Trophoblast cell (in vitro differentiated cells and primary cell): ENCODE measurements at regions not wholly inside any gene's neighbourhood (a gene's known extent, or its start where the extent isn't known, plus 50 kb on each side); places are given as distances from the start of the nearest gene placed in this dataset.

Source experiments
- DNase-seq, 2 donors: peaks; one replicate each; pipeline ENCODE4 v3.0.0-alpha.2; 2016
- H2AFZ ChIP-seq: 2 replicates; pipeline ENCODE4 v1.6.1; 2013; ENCODE audit warnings: low read length, moderate library complexity, mild to moderate bottlenecking; ENCODE audit not compliant: insufficient read depth, poor library complexity
- H2AK5ac ChIP-seq: 2 replicates; pipeline ENCODE4 v1.6.1; 2013; ENCODE audit warnings: mild to moderate bottlenecking, low read length
- H2BK120ac ChIP-seq: 2 replicates; pipeline ENCODE4 v1.6.1; 2013; ENCODE audit warnings: low read length, mild to moderate bottlenecking, moderate library complexity; ENCODE audit not compliant: insufficient read depth, poor library complexity
- H2BK12ac ChIP-seq: 2 replicates; pipeline ENCODE4 v1.6.1; 2013; ENCODE audit warnings: mild to moderate bottlenecking, low read length, moderate library complexity
- H2BK5ac ChIP-seq: 2 replicates; pipeline ENCODE4 v1.6.1; 2013; ENCODE audit warnings: low read length, low read depth, moderate library complexity, mild to moderate bottlenecking; ENCODE audit not compliant: poor library complexity
- H3K14ac ChIP-seq: 2 replicates; pipeline ENCODE4 v1.6.1; 2013; ENCODE audit warnings: mild to moderate bottlenecking, low read length
- H3K18ac ChIP-seq: 2 replicates; pipeline ENCODE4 v1.6.1; 2013; ENCODE audit warnings: mild to moderate bottlenecking, low read length
- H3K23ac ChIP-seq: 2 replicates; pipeline ENCODE4 v1.6.1; 2013; ENCODE audit warnings: low read length
- H3K27ac ChIP-seq: 2 replicates; pipeline ENCODE4 v1.5.1; 2013; ENCODE audit warnings: low read depth, mild to moderate bottlenecking, inconsistent platforms, low read length, moderate library complexity
- H3K27me3 ChIP-seq: 2 replicates; pipeline ENCODE4 v1.6.1; 2013; ENCODE audit warnings: inconsistent platforms, mild to moderate bottlenecking, low read length, moderate library complexity; ENCODE audit not compliant: insufficient read depth
- H3K36me3 ChIP-seq, 2 experiments: 1 replicate in 1 of 2; 2 replicates in 1 of 2; pipeline ENCODE4 v1.6.1; 2013; ENCODE audit warnings: low read length in 2 of 2, mild to moderate bottlenecking in 2 of 2, moderate library complexity in 1 of 2; ENCODE audit not compliant: insufficient read depth in 2 of 2, control insufficient read depth in 1 of 2
- H3K4ac ChIP-seq: 2 replicates; pipeline ENCODE4 v1.6.1; 2013; ENCODE audit warnings: low read depth, mild to moderate bottlenecking, low read length, moderate library complexity
- H3K4me1 ChIP-seq, 2 experiments: 1 replicate in 1 of 2; 2 replicates in 1 of 2; pipeline ENCODE4 v1.6.1; 2013; ENCODE audit warnings: low read length in 2 of 2, mild to moderate bottlenecking in 2 of 2, moderate library complexity in 1 of 2; ENCODE audit not compliant: insufficient read depth in 2 of 2, control insufficient read depth in 1 of 2
- H3K4me2 ChIP-seq: 2 replicates; pipeline ENCODE4 v1.6.1; 2013; ENCODE audit warnings: inconsistent platforms, mild to moderate bottlenecking, low read length, moderate library complexity
- H3K4me3 ChIP-seq: 2 replicates; pipeline ENCODE4 v1.5.1; 2013; ENCODE audit warnings: mild to moderate bottlenecking, low read depth, low read length, inconsistent platforms
- H3K79me1 ChIP-seq: one replicate; pipeline ENCODE4 v1.6.1; 2013; ENCODE audit warnings: low read length
- H3K79me2 ChIP-seq: 2 replicates; pipeline ENCODE4 v1.6.1; 2013; ENCODE audit warnings: low read length, mild to moderate bottlenecking; ENCODE audit not compliant: control insufficient read depth, insufficient read depth, poor library complexity
- H3K9ac ChIP-seq: 2 replicates; pipeline ENCODE4 v1.6.1; 2013; ENCODE audit warnings: mild to moderate bottlenecking, low read length
- H3K9me3 ChIP-seq: 2 replicates; pipeline ENCODE4 v1.6.1; 2013; ENCODE audit warnings: low read depth, mild to moderate bottlenecking, control low read depth, inconsistent platforms, low read length; ENCODE audit not compliant: insufficient read depth
- H4K12ac ChIP-seq: 2 replicates; pipeline ENCODE4 v1.6.1; 2013; ENCODE audit warnings: low read depth, mild to moderate bottlenecking, low read length, moderate library complexity
- H4K8ac ChIP-seq: 2 replicates; pipeline ENCODE4 v1.6.1; 2013; ENCODE audit warnings: low read depth, mild to moderate bottlenecking, low read length, moderate library complexity
- H4K91ac ChIP-seq: one replicate; pipeline ENCODE4 v1.6.1; 2013; ENCODE audit warnings: low read depth, mild to moderate bottlenecking, low read length, moderate library complexity
- whole genome bisulfite sequencing: extraction: QIAGEN DNeasy Blood & Tissue Kit; methylation state at CpG from one replicate; pipeline ENCODE4 v1.1.7; 2013; ENCODE audit warnings: missing lambda C conversion rate; ENCODE audit not compliant: insufficient read length, insufficient coverage; ENCODE audit errors: extremely low coverage; 5-methylcytosine and 5-hydroxymethylcytosine counted together

DNA sequence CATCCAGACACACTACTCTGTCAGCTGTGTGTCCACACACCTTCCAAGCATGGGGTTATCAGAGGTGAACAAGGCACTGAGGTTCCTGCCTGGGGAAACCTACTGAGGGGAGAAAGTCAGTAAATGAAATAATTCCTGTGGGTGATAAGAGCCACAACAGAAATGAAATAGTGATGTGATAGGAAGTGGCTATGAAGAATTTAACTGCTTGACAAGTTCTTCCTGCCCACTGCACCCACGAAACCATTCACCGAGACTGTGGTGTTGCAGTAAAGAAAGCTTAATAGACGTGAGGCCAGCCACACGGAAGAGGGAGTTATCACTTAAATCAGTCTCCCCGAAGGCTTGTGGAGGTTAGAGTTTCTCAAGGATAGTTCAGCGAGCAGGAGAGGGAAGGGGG, 353.1 kb downstream of the UQCRFS1 start:
- H3K14ac ChIP-seq, result no peak overlapping the region
- no peak overlapping the region for H2AK5ac ChIP-seq
- WGBS, result no CpG with 5 or more reads among the region's 6 CpGs
- no peak overlapping the region for H3K23ac ChIP-seq
- peaks cover 1% of the 10 kb centered on the region for H3K9me3 ChIP-seq
- no peak overlapping the region for H3K4ac ChIP-seq
- H3K79me2 ChIP-seq, result no peaks in the 10 kb centered on the region
- no peaks in the 10 kb centered on the region for H3K4me1 ChIP-seq
- no peaks in the 10 kb centered on the region for H3K36me3 ChIP-seq
- H3K27ac ChIP-seq, result no peak overlapping the region
- no peak overlapping the region for H4K12ac ChIP-seq
- H3K4me3 ChIP-seq, result no peak overlapping the region
- H3K79me1 ChIP-seq, result no peaks in the 10 kb centered on the region
- H4K91ac ChIP-seq, result no peak overlapping the region
- H3K9ac ChIP-seq, result no peak overlapping the region
- no peaks in the 10 kb centered on the region for H3K27me3 ChIP-seq
- H4K8ac ChIP-seq, result no peak overlapping the region
- no peak overlapping the region for H2BK5ac ChIP-seq
- H2BK12ac ChIP-seq, result no peak overlapping the region
- H2AFZ ChIP-seq, result no peak overlapping the region
- no peak overlapping the region for H3K4me2 ChIP-seq
- no peak overlapping the region for H2BK120ac ChIP-seq
- no peak for DNase-seq
- no peak overlapping the region for H3K18ac ChIP-seq

DNA sequence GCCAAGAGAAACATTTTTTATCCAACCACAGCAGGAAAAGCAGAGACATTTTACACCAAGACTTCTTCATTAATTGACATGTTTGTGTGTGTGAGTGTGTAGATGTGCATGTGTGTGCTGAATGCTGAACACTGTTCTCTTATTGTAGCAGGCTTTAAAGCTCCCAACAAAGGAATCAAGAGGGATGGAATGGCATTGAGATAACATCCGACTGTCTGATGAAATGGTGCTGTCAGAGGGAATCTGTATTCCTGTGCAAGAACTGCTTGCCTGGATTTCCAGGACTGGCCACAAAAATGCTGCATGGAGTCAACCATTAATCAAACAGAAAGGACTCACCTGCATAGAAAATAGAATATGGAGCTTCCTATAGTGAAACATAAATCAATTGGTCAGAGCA, 354.0 kb downstream of the UQCRFS1 start:
- H2AK5ac ChIP-seq, result no peak overlapping the region
- H3K23ac ChIP-seq, result no peak overlapping the region
- no peak overlapping the region for H2AFZ ChIP-seq
- H3K27ac ChIP-seq, result no peak overlapping the region
- no peak overlapping the region for H3K4me2 ChIP-seq
- no peak overlapping the region for H2BK12ac ChIP-seq
- H4K12ac ChIP-seq, result no peak overlapping the region
- no peak overlapping the region for H3K4ac ChIP-seq
- H3K14ac ChIP-seq, result no peak overlapping the region
- H3K4me3 ChIP-seq, result no peak overlapping the region
- H3K79me2 ChIP-seq, result no peaks in the 10 kb centered on the region
- peaks cover 1% of the 10 kb centered on the region for H3K9me3 ChIP-seq
- no peak overlapping the region for H2BK5ac ChIP-seq
- no peak overlapping the region for H3K18ac ChIP-seq
- H3K4me1 ChIP-seq, result no peaks in the 10 kb centered on the region
- no peak overlapping the region for H2BK120ac ChIP-seq
- no peaks in the 10 kb centered on the region for H3K27me3 ChIP-seq
- no CpG with 5 or more reads among the region's 1 CpG for WGBS
- no peak for DNase-seq
- no peak overlapping the region for H4K8ac ChIP-seq
- no peak overlapping the region for H4K91ac ChIP-seq
- no peaks in the 10 kb centered on the region for H3K79me1 ChIP-seq
- no peaks in the 10 kb centered on the region for H3K36me3 ChIP-seq
- no peak overlapping the region for H3K9ac ChIP-seq

DNA sequence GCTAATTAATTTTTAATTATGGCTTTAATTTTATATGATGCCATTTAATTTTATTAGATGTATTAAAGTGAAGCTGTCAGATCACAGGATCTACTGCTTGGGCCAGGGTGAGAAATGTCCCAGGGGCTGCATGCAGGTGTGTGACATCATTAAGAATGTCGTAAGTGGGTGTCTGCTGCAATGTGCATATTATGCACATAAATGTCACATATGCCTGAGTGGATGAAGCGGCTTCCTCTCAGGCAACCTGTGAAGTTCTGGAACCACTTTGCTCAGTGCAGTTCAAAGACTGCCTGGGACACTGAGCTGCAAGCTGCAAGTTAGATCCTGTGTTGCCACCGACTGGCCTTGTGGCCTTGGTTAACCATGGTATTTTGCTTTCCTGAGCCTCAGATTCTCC, 355.0 kb downstream of the UQCRFS1 start:
- Histone ChIP-seq H3K4me3 (no peak overlapping the region), H2BK120ac (no peak overlapping the region), H3K4me1 (no peaks in the 10 kb centered on the region), H3K27me3 (no peaks in the 10 kb centered on the region), H3K36me3 (no peaks in the 10 kb centered on the region), H3K23ac (no peak overlapping the region), H2BK5ac (no peak overlapping the region), H3K27ac (no peak overlapping the region), H3K9ac (no peak overlapping the region), H3K14ac (no peak overlapping the region), H4K12ac (no peak overlapping the region), H3K79me1 (no peaks in the 10 kb centered on the region), H3K9me3 (no peaks in the 10 kb centered on the region), H3K79me2 (no peaks in the 10 kb centered on the region), H2BK12ac (no peak overlapping the region), H3K4ac (no peak overlapping the region), H2AFZ (no peak overlapping the region), H3K4me2 (no peak overlapping the region), H3K18ac (no peak overlapping the region), H4K8ac (no peak overlapping the region), H4K91ac (no peak overlapping the region), H2AK5ac (no peak overlapping the region)
- no peak for DNase-seq
- WGBS, result no CpG with 5 or more reads among the region's 3 CpGs

DNA sequence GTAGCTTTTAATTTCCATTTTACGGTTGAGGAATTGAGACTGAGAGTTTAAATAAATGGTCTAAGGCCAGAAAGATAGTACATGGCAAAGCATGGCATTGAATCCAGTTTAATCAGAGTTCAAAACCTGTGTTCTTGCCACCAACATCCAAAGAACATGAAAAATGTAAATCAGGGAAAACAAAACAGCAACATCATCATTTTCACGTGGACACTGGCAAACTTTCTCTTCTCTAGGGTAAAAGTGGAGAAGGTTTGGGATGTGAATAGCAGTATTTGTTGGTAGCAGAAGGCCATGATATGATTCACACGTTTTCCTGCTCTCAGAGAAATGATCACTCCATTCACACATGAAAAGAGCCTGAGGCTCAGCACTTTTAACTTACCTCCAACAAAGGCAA, 357.7 kb downstream of the UQCRFS1 start:
- Histone ChIP-seq H3K9ac (no peak overlapping the region), H3K4ac (no peak overlapping the region), H2BK120ac (no peak overlapping the region), H3K79me2 (no peaks in the 10 kb centered on the region), H4K8ac (no peak overlapping the region), H4K91ac (no peak overlapping the region), H3K9me3 (no peaks in the 10 kb centered on the region), H3K79me1 (no peaks in the 10 kb centered on the region), H2BK12ac (no peak overlapping the region), H3K18ac (no peak overlapping the region), H2AFZ (no peak overlapping the region), H2AK5ac (no peak overlapping the region), H3K4me2 (no peak overlapping the region), H3K4me3 (no peak overlapping the region), H2BK5ac (no peak overlapping the region), H3K27ac (no peak overlapping the region), H3K23ac (no peak overlapping the region), H3K36me3 (no peaks in the 10 kb centered on the region), H3K27me3 (no peaks in the 10 kb centered on the region), H3K4me1 (peaks cover 3 to 5% of the 10 kb centered on the region in 2 experiments), H3K14ac (no peak overlapping the region), H4K12ac (no peak overlapping the region)
- DNase-seq, result no peak
- no CpG with 5 or more reads among the region's 3 CpGs for WGBS
